ENCODE measurements at regions not wholly inside any gene's neighbourhood (a gene's known extent, or its start where the extent isn't known, plus 50 kb on each side); places are given as distances from the start of the nearest gene placed in this dataset.

DNA sequence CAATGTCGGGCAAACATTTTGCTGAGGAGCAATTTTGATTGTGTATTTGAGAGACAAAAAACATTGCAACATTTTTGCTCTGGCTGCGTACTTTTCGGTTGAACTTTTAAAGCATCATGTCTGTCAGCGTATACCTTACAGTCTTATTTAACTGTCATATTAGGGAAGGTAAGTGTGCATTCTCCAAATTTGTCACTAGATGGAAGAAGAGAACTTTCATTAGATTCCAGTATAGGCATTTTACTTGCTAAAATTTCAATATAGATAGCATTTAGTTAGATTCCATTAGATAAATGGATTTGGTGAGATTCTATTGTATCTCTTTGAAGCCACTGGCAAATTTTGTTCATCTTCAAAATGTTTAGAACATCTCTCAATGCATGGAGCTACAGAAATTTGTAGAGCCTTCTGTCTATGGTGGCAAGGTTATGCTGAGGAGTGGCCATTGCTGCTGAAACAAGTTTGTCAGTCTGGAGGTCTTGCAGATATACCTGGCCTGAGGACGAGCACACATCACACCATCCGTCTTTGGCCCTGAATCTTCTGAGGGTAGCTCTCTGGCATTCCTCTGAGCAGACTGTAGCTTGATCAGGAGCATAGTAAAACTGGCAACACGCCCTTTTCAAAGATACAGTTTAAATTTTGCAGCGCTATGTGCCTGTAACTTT is 437.5 kb upstream of the MBL2 start:
- TF ChIP-seq, protein P1, sequence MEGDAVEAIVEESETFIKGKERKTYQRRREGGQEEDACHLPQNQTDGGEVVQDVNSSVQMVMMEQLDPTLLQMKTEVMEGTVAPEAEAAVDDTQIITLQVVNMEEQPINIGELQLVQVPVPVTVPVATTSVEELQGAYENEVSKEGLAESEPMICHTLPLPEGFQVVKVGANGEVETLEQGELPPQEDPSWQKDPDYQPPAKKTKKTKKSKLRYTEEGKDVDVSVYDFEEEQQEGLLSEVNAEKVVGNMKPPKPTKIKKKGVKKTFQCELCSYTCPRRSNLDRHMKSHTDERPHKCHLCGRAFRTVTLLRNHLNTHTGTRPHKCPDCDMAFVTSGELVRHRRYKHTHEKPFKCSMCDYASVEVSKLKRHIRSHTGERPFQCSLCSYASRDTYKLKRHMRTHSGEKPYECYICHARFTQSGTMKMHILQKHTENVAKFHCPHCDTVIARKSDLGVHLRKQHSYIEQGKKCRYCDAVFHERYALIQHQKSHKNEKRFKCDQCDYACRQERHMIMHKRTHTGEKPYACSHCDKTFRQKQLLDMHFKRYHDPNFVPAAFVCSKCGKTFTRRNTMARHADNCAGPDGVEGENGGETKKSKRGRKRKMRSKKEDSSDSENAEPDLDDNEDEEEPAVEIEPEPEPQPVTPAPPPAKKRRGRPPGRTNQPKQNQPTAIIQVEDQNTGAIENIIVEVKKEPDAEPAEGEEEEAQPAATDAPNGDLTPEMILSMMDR (IDR thresholded peaks at IDR 0.05): no peak
- TF ChIP-seq POLR2A (IDR thresholded peaks at IDR 0.05): no peak
